Cardiac septum (tissue), 1 donor: ENCODE measurements at regions not wholly inside any gene's neighbourhood (a gene's known extent, or its start where the extent isn't known, plus 50 kb on each side); places are given as distances from the start of the nearest gene placed in this dataset.
"Not testable (repeated sequence)": the region's sequence is repeated elsewhere in the genome, so short reads cannot be mapped to it uniquely, and the experiment has no call there.

Experiments
- DNase-seq: peaks from one replicate; pipeline ENCODE4 v3.0.0-alpha.2; 2020; ENCODE audit warnings: low spot score
- intact Hi-C: fragments of 100-400 bp; cut with DNase I; formaldehyde crosslinking; loops from one replicate; pipeline ENCODE4 v1.14.0; 2022
- donor health status: DM: no; HTN: no; CAD: no.

DNA sequence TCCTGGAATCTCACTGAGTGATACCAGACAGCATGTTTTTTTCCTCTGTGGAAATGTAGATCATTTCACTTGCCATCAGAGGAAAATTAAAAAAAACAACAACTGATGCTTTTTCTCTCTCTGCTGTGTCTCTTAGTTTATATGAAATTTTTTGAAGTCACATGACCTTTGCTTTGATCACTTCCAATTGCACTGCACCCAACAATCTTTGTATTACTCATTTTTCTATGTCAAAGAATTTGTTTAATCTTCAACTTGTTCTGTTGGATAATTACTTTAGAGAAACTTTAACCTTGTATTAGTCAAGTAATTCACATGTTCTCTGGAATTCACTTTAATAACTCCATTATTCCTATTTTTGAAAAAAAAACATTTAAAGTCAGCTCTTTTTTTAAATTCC, 1452.7 kb upstream of the CDH8 start:
- intact Hi-C loops: no loop called here
- no peak for DNase-seq

GRCh38 chr16:63481060-63481459, 1444.8 kb upstream of the CDH8 start:
- DNase-seq: no peak
- intact Hi-C loops: no loop called here

DNA sequence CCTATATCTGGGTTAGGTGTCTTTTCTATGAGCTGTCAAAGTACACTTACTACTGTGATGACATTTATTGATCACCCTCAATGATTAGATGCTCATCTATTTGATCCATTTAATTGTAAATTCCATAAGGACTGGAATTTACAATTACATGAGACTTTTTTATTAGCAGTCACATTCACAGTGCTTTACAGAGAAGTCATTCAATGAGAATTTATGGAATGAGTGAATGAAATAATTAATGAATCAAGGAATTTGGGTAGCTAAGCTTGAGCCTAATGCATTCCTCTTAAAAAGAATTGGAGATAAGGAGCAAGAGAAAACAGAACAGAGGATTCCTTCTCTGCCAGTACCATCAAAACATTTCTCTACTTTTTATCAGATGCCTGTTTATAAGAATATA, 1437.5 kb upstream of the CDH8 start:
- DNase-seq: no peak
- intact Hi-C loops: no loop called here

DNA sequence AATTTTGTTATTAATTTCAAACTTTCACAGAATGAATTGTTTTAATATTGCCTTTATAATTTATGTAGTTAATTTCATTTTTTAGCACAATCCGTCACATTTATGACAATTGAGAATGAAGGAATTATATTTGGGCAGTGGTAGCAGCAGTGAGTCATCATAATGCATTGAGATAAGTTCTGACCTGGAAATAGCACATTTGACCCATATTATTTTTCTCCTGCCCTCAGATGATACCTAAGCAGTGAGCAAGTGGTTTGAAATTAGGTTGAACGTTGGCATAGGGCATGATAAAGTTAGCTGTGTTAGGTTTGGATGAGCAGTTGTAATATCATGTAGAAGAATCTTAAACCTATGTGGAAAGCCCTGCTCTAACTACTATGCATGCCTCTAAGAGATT, 1431.3 kb upstream of the CDH8 start:
- intact Hi-C loops: no loop called here
- DNase-seq: no peak

- intact Hi-C loops: no loop called here
- no peak for DNase-seq
Observed at GRCh38 chr16:63462316-63462715, 1426.1 kb upstream of the CDH8 start.

GRCh38 chr16:63461248-63461841, 1425.1 kb upstream of the CDH8 start:
- no peak for DNase-seq
- intact Hi-C loops: no loop called here

DNA sequence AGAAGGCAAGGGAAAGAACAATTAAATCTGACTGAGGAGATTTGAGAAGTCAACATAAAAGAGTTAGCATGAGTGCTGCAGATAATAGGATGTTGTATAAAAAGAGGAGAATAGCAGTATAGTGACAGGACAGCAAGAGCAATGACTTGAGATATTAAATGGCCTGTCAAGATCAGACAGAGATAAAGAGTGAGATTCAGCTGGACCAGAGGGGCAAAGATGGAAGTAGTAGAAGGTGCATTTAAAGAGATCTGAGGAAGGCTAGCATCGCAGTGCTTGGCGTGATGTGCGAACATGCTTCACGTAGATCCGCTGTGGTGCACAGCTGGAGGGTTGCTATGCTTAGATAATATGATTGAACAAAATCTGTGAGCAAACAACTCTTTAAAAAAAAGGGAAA, 1422.6 kb upstream of the CDH8 start:
- no peak for DNase-seq
- intact Hi-C loops: no loop called here

DNA sequence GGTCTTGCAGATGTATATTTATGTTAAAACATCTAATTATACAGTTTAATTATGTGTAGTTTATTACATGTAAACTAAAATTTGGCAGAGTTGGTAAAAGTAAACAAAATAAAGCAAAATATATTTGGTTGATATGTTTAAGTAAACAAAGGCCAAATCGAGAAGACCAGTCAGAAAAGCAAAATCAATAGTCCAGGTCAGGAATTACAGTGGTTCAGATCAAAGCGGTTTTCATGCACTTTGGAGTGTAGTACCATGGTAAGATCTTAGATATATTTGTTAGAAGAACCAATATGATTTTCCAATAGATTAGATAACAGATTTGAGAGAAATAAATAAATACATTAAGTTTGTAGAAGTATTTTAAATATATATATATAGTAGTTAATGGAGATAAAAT, 1421.6 kb upstream of the CDH8 start:
- intact Hi-C loops: no loop called here
- no peak for DNase-seq

DNA sequence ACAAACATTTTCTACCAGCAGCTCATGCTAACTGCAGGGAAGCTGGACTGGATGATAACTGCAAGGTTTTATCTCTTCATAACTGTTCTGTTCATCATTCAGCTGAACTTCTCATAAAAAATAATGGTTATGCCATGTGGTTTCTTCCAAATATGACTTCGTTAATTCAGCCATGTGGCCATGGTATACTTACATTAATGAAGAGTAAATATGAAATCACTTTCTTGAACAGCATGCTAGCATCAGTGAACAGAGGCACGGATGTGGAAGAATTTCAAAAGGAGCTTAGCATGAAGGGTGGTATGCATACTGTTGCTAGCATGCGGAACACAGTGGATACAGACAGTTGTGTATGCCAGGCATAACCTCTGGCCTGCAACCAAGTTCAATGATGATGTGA, 1417.0 kb upstream of the CDH8 start:
- DNase-seq: no peak
- intact Hi-C loops: no loop called here

DNA sequence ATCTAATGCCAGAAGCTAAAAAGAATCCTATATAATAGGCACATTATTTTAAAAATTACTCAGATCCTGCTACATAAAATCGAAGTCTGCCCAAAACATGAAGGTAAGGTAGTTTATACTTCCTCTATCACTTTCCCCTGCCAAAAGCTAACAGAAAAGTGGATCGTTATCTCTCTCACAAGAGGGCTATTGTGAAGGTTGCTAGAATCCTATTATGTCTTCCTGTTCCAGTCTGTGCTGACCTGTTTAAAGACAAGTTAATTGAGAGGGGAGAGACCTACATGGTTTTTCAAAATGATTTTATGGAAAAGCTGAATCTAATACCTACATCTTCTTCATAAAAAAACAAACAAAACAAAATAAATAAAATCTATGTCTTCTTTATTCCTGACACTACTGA, 1410.9 kb upstream of the CDH8 start:
- intact Hi-C loops: no loop called here
- no peak for DNase-seq

GRCh38 chr16:63442246-63442645, 1406.0 kb upstream of the CDH8 start:
- intact Hi-C loops: no loop called here
- DNase-seq: no peak

GRCh38 chr16:63426275-63426870, 1390.1 kb upstream of the CDH8 start:
- DNase-seq: no peak
- intact Hi-C loops: no loop called here

- intact Hi-C loops: no loop called here
- DNase-seq: no peak
Observed at GRCh38 chr16:63422715-63423114, 1386.5 kb upstream of the CDH8 start.

- DNase-seq: no peak
- intact Hi-C loops: no loop called here
Observed at GRCh38 chr16:63416712-63417111, 1380.5 kb upstream of the CDH8 start.

GRCh38 chr16:63415014-63415413, 1378.8 kb upstream of the CDH8 start:
- intact Hi-C loops: no loop called here
- no peak for DNase-seq

GRCh38 chr16:63410594-63410993, 1374.4 kb upstream of the CDH8 start:
- DNase-seq: no peak
- intact Hi-C loops: no loop called here

- intact Hi-C loops: no loop called here
- no peak for DNase-seq
Observed at GRCh38 chr16:63403792-63404191, 1367.6 kb upstream of the CDH8 start.

GRCh38 chr16:63388277-63388676, 1352.0 kb upstream of the CDH8 start:
- DNase-seq, intact Hi-C loops: not testable (repeated sequence)

DNA sequence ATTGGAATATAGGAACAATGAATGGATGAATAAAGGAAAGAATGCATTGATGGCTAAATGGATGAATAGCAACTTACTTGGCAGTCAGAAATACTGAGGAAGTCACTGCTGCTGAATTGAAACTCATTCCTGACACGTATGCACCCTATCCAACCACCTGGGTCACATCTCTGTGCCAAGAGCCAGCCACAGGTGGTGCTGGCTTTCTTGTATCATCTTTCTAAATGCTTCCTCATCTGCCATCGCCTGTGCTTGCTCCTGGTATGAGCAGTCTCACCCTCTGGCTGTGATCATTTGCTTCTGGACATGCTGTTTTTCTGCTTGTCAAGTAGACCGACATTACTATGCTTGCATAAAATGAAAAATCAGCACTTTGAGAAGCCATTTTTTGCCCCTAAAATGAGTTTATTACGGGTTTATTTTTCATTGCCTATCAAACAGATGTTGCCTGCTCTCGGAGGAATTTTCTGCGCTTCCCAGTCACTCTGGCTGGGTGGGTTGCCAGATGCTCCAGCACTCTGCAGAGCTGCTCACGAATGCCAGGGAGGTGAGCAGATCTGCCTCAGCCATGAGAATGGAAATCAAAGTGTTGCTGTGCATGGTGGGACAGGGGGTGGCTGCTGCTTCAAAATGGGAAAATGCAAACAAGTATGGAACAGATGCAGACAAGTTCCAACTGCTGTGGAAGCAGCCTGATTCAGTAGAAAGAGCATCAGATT, 1349.6 kb upstream of the CDH8 start:
- intact Hi-C loops: no loop called here
- DNase-seq: no peak

DNA sequence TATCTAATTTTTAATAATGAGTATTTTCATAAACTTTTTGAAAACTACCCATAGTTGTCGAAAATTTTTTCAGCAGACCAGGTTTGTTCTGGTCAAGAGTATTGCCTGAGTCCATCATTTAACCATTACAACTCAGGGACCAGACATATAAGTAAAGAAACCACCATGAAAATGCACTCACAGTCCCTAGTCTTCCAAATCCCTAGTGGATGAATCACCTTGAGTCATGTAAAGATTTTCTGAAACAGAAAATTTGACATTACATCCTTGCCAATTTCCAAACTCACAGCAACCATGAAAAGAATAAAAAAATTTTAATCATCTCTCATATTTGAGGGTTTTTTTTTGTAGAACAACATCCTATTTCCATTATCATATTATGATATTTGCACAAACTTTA, 1337.5 kb upstream of the CDH8 start:
- intact Hi-C loops: no loop called here
- no peak for DNase-seq

GRCh38 chr16:63372815-63373214, 1336.6 kb upstream of the CDH8 start:
- DNase-seq: no peak
- intact Hi-C loops: no loop called here
